Left renal cortex interstitium (tissue), 4 donors: ENCODE measurements at regions not wholly inside any gene's neighbourhood (a gene's known extent, or its start where the extent isn't known, plus 50 kb on each side); places are given as distances from the start of the nearest gene placed in this dataset.

ENCODE experiments used
- DNase-seq, 4 donors: peaks; one replicate each; pipeline ENCODE4 v3.0.0-alpha.2; 2013; ENCODE audit warnings: low read depth in 4 of 4, low spot score in 2 of 4, missing footprints in 1 of 4

DNA sequence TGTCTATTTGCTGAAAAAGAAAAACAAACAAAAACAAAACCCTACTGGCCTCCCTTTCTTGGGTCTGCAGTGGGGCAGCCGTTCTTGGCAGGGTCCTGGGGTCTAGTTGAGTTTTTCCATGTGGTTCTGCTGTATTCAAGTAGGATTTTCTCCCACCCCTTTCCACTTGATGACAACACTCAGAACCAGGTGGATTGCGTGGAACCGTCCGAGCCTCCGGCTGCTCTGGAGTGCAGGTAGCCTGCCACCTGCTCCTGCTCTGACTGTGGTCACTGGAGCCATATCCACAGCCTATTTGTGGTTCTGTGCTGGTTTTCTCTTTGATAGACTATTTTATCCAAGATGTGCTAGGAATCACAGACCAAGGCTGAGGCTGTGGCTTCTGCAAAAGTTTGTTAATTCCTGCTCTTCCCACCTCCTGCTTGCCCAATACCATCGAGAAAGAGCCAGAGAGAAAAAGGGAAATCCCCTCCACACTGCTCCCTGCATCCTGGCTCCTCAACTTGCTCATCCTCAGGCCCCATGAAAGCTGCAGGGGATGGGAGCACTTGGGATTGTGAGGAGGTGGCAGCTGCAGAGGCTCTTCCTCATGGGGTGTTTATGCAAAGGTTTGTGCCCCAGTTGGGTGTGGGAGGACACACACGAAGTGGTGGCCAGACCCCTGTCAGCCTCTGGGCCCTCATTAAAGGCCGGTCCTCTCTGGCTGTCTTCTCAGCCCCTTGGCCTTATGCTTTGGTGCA is 377.8 kb upstream of the TNRC6C start:
- DNase-seq: no peak

DNA sequence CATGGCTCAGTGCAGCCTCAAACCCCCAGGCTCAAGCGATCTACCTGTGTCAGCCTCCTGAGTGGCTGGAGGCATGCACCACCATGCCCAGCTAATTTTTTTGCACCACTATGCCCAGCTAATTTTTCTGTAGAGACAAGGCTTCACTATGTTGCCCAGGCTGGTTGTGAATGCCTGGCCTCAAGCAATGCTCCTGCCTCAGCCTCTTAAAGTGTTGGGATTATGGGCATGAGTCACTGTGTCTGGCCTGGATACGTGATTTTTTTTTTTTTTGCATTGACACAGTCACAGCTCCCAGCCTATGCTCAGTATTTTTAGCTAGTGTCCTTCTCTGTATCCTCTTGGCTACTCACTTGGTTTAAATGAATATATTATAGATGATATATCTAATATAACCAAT is 377.0 kb upstream of the TNRC6C start:
- no peak for DNase-seq

DNA sequence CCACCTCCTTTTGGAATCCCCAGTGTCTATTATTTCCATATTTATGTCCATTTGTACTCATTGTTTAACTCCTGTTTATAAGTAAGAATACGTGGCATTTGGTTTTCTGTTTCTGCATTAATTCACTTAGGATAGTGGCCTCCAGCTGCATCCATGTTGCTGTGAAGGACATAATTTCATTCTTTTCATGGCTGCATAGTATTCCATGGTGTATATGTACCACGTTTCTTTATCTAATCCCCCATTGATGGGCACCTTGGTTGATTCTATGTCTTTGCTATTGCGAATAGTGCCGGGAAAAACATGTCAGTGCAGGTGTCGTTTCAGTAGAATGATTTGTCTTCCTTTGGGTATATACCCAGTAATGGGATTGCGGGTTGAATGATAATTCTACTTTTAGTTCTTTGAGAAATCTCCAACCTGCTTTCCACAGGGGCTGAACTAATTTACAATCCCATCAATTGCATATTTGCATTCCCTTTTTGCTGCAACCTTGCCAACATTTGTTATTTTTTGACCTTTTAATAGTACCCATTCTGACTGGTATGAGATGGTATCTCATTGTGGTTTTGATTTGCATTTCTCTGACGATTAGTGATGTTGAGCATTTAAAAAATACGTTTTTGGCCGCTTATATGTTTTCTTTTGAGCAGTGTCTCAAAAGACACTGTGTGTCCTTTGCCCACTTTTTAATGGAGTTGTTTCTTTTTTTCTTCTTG is 373.2 kb upstream of the TNRC6C start:
- no peak for DNase-seq

DNA sequence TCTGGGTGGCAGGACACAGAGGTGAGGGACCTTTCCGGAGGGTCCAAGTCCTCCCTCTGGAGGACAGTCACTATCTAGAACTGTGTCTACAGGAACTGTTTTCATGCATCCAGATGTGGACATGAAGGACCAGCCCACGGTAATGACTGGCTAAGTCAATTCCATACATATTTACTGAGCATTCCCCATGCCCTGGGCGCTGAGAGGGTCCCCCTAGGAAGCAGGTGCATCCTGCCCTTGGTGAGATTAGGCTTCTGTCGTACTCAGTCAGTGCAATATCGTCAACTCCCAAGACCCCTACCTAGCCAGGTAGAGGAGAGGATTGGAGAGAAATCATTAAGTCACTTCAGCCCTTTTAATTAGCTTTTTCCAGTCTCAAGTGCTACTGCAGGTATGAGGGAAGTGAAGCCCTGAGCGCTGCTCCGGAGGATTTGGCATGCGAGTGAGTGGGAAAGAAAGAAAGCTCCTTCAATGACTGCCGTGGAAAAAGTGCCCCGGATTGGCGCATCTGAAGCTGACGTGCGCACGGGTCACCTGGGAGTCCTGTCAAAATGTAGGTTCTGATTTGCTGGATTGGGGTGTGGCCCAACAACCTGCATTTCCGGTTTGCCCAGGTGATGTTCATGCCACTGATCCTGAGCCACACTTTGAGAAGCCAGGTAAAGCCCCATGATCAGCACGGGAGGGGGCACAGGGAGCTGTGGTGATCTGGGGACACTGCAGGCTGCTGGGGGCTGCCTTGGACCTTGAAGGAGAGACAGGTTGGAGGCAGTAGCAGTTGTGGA is 367.4 kb upstream of the TNRC6C start:
- no peak for DNase-seq

DNA sequence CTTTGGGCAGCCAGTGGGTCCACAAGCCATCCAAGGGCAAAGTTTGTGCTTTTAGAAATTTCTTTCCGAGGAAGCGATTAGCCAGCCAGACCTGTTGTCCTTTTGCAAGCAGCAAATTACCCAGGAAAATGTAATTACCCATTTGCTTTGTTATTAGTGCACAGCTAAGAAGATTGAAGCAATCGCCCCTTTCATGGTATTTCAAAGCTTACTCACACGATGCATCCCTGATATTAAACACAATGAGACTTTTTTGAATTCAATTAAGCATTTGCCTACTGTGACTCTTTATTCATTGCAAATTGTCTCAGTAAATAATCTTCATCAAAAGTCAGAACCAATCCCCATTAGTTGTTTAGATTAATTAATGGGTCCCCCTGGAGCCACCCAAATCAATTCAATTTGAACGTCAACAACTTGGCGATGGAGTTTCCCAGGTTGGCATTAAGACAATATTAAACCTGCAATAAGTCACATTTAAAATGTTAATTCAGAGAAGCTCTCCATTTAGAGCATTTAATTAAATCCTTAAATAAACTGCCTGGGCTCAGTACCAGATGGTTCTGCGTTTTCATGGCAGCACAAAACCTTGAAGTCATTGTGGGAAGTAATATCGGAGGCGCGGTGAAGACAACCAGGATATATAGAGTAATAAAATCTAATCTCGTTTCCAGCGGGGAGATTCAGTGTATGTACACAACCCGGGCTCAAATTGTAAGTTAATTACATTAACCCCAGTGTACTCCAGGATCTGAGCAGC is 366.2 kb upstream of the TNRC6C start:
- DNase-seq: no peak

DNA sequence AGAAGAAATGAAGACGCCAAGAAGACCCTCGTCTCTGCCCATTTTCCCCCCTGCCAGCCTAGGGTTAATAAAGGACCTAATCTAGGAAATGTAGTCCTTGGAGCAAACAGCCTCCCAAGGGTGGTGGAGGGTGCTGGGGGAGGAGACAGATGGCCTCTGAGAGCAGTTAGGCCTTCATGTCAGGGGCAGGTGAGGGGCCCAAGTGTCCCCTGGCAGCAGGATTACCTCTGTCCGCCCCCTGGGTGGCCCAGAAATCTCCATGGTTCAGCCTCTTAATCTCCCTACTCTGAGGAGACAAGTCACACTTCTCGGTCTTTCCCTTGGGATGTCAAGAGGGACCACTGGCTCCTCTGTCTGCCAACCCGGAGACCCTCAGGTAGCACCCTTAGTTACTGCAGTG is 365.4 kb upstream of the TNRC6C start:
- no peak for DNase-seq

DNA sequence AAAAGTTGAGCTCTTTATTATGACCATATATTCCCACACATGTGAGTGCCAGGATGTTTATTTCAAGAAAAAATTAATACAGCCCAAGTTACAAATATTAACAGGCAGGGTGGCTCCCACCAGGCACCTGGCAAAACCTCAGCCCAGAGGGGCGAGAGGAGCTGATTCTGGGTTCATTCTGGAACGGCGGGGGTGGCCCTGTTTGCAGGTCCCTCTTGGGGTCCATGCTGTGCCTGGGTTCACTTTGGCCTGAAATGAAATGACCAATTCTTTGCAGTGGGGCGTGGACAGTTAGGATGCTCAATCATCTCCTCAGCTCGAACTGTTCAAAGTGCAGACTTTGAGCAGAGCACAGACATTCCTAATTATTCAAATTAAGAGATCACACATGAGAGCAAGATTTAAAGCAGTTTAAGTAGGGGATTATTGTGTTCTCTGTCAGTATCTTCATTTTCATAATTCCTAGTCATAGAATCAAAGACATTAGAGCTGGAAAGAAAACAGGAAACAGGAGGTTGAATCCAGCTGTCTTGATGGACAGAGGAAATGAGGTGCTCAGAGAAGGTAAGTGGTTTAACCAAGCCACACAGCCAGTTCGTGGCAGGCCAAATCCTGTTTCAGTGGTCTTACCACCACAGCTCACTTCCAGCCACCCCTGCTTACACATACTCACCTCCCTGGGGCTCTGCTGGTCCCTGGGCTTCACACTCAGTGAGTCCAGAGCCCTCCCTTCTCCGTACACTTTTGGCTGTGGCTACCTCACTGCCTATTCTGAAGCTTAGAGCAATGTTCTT is 363.9 kb upstream of the TNRC6C start:
- DNase-seq: no peak

DNA sequence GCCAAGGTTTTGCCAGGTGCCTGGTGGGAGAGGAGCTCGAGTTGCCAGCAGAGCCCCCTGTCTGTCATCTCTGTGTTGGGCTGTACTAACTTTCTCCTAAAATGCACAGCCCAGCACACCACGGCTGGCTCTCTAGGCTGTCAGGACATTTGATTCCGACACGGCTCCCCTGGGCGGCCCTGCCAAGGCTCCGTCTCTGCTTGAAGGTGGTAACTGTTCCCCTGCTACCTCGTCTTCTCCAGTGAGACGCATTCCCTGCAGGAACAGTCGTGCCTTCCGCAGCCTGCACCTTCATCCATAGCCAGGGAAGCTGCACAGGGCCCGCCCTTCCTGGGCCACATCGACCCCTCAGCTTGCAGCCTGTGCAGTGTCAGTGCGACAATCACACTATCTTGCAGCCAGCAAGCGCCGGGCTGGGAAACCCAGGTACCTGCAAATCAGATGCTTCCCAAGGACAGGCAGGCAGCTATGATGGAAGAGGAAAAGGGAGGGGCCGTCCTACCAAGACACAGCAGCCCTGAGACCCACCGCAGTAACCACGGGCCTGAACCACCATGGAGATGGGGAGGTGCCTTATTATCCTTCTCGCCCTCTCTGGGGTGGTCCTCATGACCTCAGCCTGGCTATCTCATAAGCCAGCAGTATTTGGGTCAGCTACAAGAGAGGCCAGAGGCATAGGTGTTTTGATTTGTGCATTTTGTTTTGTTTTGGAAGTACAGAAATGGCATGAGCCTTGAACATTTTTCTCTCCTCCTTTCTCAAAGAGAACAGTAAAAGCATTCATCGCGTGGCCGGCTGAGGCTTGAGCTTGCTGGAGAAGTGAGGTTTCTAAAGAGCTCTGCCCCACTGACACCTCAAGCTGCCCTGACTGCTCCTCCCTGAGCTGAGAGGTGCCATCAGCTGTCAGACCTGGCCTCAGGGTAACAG is 361.7 kb upstream of the TNRC6C start:
- DNase-seq: no peak

DNA sequence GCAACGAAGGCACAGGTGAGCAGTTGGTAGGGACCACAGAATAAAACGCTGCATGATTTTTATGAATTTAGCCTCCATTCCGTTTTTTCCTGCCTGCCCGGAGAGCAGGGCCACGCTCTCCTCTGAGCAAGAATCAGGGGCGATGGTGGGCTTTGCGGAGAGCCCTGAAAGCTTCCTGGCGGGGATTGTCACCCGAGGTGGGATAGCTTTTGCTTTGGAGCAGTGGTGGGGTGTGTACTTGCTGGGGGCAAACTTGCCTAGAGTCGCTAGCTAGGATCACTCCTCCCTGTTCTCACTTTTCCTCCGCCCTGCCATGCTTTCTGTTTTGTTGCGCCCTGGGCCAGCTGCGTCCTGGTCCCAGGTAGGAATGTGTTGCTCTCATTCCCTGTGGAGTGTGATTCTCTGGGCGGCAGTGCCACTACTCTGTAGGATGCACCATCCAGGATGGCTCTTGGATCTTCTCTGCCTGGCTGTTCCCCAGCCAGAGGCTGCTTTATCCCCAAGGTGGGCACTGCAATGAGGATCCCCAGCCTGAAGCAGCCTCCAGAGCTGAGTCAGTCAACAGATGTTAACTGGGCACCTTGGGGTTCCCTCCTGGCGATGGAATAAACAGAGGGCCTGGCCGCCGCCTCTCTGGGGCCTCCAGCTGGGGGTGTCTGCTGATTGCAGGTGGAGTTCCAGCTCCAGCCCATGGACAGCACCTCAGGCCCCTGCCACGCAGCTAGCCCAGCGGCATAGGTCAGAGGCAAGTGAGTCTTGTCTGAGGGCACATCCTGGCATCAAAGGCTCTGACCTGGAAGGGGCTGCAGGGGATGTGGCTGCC is 360.9 kb upstream of the TNRC6C start:
- no peak for DNase-seq

DNA sequence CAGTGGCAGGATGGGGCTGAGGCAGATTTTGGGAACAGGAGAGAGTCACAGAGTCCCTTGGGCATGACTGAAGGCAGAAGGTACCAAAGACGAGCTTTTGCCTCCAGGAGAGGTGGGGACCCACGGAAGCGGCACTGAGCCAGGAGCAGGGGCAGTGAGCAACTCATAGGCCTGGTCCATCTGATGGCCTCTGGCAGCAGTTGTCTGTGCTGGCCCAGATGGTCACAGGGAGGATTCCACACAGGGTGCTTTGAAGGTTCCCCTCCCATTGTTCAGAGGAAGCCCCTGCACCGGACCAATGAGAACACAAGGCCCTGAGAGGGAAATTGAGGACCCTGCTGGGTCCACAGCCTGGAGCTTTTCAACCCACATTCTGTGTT is 360.3 kb upstream of the TNRC6C start:
- DNase-seq: no peak

DNA sequence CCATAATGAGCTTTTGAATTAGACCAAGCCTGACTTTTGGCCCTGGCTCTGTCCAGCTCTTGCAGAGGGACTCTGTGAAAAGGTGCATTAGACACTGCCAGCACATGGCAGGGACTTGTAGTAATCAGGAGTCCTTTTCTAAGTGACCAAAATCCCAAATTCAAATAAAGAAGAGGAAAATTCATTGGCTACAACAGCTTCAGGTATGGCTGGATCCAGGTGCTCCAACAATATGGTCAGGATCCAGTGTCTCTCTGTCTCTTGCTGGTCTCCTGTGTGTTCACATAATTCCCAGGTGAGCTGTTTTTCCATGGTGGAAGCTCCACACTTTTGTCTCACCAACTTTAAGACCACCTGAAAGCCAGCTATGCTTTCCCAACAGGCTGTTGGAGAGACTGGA is 358.8 kb upstream of the TNRC6C start:
- DNase-seq: no peak

DNA sequence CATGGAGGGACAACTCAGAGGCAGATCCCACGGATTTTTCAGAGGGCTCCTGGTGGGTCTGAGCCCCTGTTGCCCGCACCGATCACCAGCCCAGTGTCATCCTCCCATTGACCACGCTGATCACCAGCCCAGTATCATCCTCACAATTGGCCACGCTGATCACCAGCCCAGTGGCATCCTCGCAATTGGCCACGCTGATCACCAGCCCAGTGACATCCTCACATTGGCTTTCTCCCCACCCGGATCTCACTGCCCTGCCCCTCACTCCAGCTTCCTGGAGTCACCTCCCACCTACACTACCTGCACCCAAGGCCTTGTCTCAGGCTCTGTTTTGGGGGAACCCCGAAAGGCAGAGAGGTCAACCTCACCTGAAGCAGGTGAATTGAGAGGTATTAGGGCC is 358.2 kb upstream of the TNRC6C start:
- no peak for DNase-seq

DNA sequence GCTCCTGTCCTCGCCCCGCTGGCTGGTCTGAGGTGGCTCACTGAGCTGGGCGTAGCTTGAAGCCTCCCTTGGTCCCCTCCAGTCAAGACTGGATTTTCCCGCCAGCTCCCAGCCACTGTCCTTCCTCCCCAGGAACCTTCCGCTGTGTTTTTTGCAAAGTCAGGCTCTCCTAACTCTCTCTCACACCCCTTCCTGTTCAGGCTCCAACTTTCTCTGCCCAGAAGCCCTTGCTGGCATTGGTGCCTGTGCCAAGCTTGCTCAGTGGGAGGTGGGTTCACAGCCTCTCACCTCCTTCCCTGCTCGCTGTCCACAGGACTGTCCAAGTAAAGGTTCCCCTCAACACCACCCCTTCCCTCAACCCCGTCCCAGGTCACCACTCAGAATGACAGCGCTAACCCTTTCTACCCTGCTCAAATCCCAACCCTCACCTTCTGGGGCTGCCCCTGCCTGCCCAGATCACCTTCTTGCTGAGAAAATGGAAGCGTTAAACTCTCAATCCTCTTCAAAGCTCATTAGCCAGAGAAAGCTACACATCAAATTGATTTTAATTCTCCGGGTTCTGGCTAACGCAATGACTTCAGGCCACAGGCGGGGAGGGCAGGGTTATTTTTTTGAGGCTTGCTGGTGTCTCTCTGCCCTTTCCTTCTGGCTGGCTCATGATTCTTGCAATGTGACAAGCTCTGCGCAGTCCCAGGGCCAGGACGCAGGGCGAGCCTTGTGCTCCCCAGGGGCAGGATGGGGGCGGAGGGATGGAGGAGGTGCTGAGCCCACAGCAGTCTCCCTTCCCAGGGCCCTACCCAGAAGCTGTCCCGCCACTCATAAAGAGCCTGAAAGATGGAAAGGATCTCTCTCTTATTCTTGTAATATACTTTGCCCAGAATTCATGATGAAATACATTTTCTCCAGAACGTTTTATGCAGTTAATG is 357.2 kb upstream of the TNRC6C start:
- no peak for DNase-seq

DNA sequence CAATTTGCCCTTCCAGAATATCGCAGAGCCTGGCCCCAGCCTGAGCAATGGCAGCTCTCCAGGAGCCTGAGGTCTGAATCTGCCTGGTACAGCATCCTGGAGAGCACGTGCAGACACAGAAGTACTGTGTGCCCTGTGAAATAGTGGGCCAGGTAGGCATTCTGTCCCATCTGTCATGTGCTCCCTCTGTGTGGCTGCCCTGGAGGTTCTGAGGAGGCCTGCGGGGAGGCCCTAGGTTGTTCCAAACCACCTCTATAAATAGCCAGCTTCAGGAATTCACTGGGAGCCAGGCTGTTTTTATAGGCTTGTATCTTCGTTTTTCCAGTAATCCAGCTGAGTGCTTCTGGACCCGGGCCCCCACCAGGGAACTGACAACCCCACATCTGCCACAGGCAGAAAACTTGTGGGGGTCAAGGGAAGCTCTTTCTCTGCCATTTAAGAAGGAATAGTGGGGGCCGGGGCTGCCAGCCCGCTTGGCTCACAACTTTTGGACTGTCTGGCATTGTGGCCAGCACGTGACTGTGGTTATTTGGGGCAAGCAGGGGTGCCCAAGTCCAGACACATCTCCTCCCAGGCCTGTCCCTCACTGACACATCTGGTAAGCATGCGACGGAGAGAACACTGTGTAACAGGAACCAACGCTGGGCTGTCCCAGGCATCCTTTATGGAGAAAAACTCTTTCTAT is 356.3 kb upstream of the TNRC6C start:
- DNase-seq: no peak

DNA sequence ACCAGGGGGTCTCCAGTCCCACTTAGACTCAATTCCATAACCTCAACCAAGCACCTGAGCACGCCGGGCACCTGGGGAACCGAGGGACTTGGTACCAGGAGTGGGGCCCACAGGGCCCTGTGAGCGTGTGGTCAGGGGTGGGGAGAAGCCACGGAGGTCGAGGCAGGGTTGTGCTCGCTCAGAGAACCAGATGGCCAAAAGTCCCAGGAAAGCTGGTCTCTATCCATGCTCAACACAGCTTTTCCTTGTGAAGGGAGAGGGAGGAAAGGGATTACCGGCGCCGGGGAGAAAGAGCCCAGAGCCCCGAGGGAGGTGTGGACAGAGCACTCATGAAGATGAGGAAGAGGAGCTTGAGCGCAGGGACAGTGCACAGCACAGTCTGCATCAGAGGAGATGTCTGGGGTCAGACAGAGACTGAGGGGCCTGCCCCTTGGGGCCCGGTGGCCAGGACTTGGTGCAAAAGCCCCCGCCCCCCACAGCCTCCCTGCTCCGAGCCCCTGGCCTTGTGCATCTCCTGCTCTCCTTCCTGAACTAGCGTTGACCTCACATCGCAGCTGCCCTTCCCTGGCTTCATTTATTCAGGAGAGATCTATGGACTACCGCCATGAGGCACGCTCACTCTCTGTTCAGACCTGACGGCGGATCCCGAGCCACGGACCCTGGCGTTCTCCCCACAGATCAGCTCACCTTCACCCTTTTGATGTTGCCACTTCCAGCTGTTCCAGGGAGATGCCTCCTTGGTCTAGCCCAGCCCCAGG is 355.4 kb upstream of the TNRC6C start:
- DNase-seq: no peak
